ENCODE measurements at regions not wholly inside any gene's neighbourhood (a gene's known extent, or its start where the extent isn't known, plus 50 kb on each side); places are given as distances from the start of the nearest gene placed in this dataset.

DNA sequence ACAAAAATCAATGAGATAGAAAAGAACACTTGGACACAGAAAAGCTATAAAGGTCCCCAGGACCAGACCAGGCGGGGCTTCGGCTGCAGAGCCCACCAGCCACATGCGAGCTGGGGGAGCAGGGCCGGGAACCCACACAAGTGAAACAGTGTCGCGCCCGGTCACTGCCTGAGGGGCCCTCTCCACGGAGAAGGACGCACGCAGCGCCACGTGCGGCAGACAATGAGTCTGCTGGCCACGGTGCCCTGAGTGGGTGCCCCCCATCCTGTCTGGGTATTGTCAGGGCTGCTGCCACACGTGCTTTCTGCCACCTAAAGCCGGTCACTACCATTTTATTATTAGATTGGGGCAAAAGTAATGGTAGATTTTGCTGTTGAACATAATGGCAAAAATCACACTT is 207.9 kb upstream of the HDAC4 start:
- DNase-seq = no peak

GRCh38 chr2:239608260-239608659 is 207.4 kb upstream of the HDAC4 start:
- H3K4me1 Mint-ChIP-seq (ENCODE audit: low read depth, unreplicated experiment) = no peaks in the 10 kb centered on the region
- H3K4me3 Mint-ChIP-seq (ENCODE audit: unreplicated experiment) = no peak overlapping the region
- H3K36me3 Mint-ChIP-seq (ENCODE audit: unreplicated experiment) = no peaks in the 10 kb centered on the region
- TF ChIP-seq CTCF (IDR thresholded peaks at IDR 0.05; ENCODE audit: partially characterized antibody, unreplicated experiment) = no peak
- no peak overlapping the region for H3K27ac Mint-ChIP-seq (ENCODE audit: unreplicated experiment)
- H3K27me3 Mint-ChIP-seq (ENCODE audit: unreplicated experiment) = peaks cover 2% of the 10 kb centered on the region
- no peaks in the 10 kb centered on the region for H3K9me3 Mint-ChIP-seq (ENCODE audit: unreplicated experiment)
- no peak for DNase-seq

More for the DNA sequence above, 207.9 kb upstream of the HDAC4 start:
- Mint-ChIP-seq H3K4me1 (ENCODE audit: low read depth, unreplicated experiment) (no peaks in the 10 kb centered on the region), H3K27ac (ENCODE audit: unreplicated experiment) (no peak overlapping the region), H3K36me3 (ENCODE audit: unreplicated experiment) (no peaks in the 10 kb centered on the region), H3K27me3 (ENCODE audit: unreplicated experiment) (peaks cover 2% of the 10 kb centered on the region), H3K4me3 (ENCODE audit: unreplicated experiment) (no peak overlapping the region), H3K9me3 (ENCODE audit: unreplicated experiment) (no peaks in the 10 kb centered on the region)
- TF ChIP-seq CTCF (IDR thresholded peaks at IDR 0.05; ENCODE audit: partially characterized antibody, unreplicated experiment) = no peak

DNA sequence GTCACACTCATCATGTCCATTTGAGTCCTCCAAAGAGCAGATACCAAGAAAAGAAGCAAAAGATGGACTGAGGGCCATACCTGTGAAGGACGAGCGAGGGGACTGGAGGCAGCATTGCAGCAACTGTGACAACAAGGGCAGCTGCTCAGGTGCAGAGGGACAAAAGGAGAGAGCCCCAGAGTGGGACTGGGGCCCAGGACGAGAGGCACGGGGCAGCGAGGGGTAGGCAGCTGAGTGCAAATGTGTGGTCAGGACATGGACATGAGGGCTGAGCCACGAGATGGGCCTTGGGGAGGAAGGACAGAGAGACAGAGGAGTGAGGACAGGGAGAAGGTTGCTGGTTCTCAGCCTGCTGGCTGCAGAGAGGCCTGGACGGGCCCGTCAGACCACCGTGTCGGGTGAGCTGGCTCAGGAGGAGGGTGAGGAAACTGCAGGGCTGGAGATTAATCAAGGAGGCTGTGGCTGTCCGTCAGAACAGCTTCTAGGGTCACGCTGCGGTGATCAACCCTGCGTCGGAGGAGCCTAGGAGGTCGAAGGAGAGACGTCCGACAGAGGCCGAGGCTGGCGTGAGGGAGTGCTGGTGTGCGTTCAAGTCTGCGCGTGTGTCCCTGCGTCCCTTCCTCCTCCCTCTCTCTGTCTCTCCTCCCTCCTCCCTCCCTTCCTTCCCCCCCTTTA is 206.8 kb upstream of the HDAC4 start:
- no peak for TF ChIP-seq CTCF (IDR thresholded peaks at IDR 0.05; ENCODE audit: partially characterized antibody, unreplicated experiment)
- H3K27ac Mint-ChIP-seq (ENCODE audit: unreplicated experiment) = no peak overlapping the region
- H3K4me3 Mint-ChIP-seq (ENCODE audit: unreplicated experiment) = no peak overlapping the region
- no peak for DNase-seq
- H3K4me1 Mint-ChIP-seq (ENCODE audit: low read depth, unreplicated experiment) = no peaks in the 10 kb centered on the region
- no peaks in the 10 kb centered on the region for H3K9me3 Mint-ChIP-seq (ENCODE audit: unreplicated experiment)
- peaks cover 2% of the 10 kb centered on the region for H3K27me3 Mint-ChIP-seq (ENCODE audit: unreplicated experiment)
- H3K36me3 Mint-ChIP-seq (ENCODE audit: unreplicated experiment) = no peaks in the 10 kb centered on the region

- TF ChIP-seq CTCF (IDR thresholded peaks at IDR 0.05; ENCODE audit: partially characterized antibody, unreplicated experiment) = no peak
- DNase-seq = no peak
- no peaks in the 10 kb centered on the region for H3K36me3 Mint-ChIP-seq (ENCODE audit: unreplicated experiment)
- no peak overlapping the region for H3K27ac Mint-ChIP-seq (ENCODE audit: unreplicated experiment)
- H3K9me3 Mint-ChIP-seq (ENCODE audit: unreplicated experiment) = no peaks in the 10 kb centered on the region
- peaks cover 2% of the 10 kb centered on the region for H3K27me3 Mint-ChIP-seq (ENCODE audit: unreplicated experiment)
- H3K4me1 Mint-ChIP-seq (ENCODE audit: low read depth, unreplicated experiment) = no peaks in the 10 kb centered on the region
- H3K4me3 Mint-ChIP-seq (ENCODE audit: unreplicated experiment) = no peak overlapping the region
Observed at GRCh38 chr2:239606741-239607516, 206.1 kb upstream of the HDAC4 start.

GRCh38 chr2:239605976-239606375 is 205.2 kb upstream of the HDAC4 start:
- no peak overlapping the region for H3K4me3 Mint-ChIP-seq (ENCODE audit: unreplicated experiment)
- H3K9me3 Mint-ChIP-seq (ENCODE audit: unreplicated experiment) = no peaks in the 10 kb centered on the region
- no peak for TF ChIP-seq CTCF (IDR thresholded peaks at IDR 0.05; ENCODE audit: partially characterized antibody, unreplicated experiment)
- DNase-seq = no peak
- H3K36me3 Mint-ChIP-seq (ENCODE audit: unreplicated experiment) = no peaks in the 10 kb centered on the region
- no peak overlapping the region for H3K27ac Mint-ChIP-seq (ENCODE audit: unreplicated experiment)
- H3K27me3 Mint-ChIP-seq (ENCODE audit: unreplicated experiment) = peaks cover 2% of the 10 kb centered on the region
- no peaks in the 10 kb centered on the region for H3K4me1 Mint-ChIP-seq (ENCODE audit: low read depth, unreplicated experiment)
